ENCODE measurements at regions not wholly inside any gene's neighbourhood (a gene's known extent, or its start where the extent isn't known, plus 50 kb on each side); places are given as distances from the start of the nearest gene placed in this dataset.

- no peak for TF ChIP-seq ZNF646 (CRISPR knock-in tag; IDR thresholded peaks at IDR 0.05)
- TF ChIP-seq ETV5 (CRISPR knock-in tag; IDR thresholded peaks at IDR 0.05; ENCODE audit: borderline replicate concordance), result no peak
- no peak for TF ChIP-seq HHEX (CRISPR knock-in tag; IDR thresholded peaks at IDR 0.05)
- TF ChIP-seq, protein P1, sequence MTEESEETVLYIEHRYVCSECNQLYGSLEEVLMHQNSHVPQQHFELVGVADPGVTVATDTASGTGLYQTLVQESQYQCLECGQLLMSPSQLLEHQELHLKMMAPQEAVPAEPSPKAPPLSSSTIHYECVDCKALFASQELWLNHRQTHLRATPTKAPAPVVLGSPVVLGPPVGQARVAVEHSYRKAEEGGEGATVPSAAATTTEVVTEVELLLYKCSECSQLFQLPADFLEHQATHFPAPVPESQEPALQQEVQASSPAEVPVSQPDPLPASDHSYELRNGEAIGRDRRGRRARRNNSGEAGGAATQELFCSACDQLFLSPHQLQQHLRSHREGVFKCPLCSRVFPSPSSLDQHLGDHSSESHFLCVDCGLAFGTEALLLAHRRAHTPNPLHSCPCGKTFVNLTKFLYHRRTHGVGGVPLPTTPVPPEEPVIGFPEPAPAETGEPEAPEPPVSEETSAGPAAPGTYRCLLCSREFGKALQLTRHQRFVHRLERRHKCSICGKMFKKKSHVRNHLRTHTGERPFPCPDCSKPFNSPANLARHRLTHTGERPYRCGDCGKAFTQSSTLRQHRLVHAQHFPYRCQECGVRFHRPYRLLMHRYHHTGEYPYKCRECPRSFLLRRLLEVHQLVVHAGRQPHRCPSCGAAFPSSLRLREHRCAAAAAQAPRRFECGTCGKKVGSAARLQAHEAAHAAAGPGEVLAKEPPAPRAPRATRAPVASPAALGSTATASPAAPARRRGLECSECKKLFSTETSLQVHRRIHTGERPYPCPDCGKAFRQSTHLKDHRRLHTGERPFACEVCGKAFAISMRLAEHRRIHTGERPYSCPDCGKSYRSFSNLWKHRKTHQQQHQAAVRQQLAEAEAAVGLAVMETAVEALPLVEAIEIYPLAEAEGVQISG (CRISPR knock-in tag; IDR thresholded peaks at IDR 0.05), result no peak
- TF ChIP-seq ZNF782 (CRISPR knock-in tag; IDR thresholded peaks at IDR 0.05; ENCODE audit: borderline replicate concordance), result no peak
- no peak for TF ChIP-seq ARNTL (CRISPR knock-in tag; IDR thresholded peaks at IDR 0.05)
- TF ChIP-seq ZNF567 (CRISPR knock-in tag; IDR thresholded peaks at IDR 0.05; ENCODE audit: borderline replicate concordance), result no peak
Observed at GRCh38 chr1:173117108-173117633, 66.4 kb upstream of the TNFSF18 start (continued).
